DMS53 treated with DMSO at 0.1 percent for 48 hours (cell line): ENCODE measurements at regions not wholly inside any gene's neighbourhood (a gene's known extent, or its start where the extent isn't known, plus 50 kb on each side); places are given as distances from the start of the nearest gene placed in this dataset.
A peak's percentile ranks its signal among the peaks of the same experiment; 100 is the strongest.

ENCODE experiments used
- DNase-seq: peaks from one replicate; lab custom pipeline; 2025; ENCODE audit not compliant: unreplicated experiment; lab: John Stamatoyannopoulos, UW

- no peak for DNase-seq
These were observed 135.4 kb upstream of the SLC30A5 start for GRCh38 chr5:68958428-68958827.

DNA sequence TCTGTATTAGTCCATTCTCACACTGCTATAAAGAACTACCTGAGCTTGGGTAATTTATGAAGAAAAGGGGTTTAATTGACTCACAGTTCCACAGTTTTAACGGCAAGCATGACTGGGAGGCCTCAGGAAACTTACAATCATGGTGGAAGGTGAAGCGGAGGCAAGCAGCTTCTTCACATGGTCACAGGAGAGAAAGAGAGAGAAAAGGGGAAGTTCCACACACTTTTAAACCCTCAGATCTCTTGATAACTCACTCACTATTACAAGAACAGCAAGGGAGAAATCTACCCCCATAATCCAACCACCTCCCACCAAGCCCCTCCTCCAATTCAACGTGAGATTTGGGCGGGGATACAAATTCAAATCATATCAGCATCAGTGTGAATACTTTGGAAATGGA, 133.4 kb upstream of the SLC30A5 start:
- no peak for DNase-seq

DNA sequence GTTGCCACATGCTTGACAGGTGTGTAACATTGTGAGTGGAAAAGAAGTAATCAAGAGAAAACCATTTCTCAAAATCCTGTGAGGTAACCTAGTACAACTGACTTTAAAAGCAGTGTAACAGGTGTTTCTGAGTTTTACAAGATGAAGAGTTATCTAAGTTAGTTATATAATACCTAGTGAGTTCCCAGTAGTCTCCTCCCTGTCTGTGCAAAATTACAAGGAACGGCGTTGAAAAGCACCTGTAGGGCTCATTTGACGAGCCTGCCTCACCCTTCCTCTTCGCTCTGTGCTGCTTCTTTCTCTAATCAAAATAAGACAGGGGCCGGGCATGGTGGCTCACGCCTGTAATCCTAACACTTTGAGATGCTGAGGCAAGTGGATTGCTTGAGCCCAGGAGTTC, 132.9 kb upstream of the SLC30A5 start:
- DNase-seq: no peak

DNA sequence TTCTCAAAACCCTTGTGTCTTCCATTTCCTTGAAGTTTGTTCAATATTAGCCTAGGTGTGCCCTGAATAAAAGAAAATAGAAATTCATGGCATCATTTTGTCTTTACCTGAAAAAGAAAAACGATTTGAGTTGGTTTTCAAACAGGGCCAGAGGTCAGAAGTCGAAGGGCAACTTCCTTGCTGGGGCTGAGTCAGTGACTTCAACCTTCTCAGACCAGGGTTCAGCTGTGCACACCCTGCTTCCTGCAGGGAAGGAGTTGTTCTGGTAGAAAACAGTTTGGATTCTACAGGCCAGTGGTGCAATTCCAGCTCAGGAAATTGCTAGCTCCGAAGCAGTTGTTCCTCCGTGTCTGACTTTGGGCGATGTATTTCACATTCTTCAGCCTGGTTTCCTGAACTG, 132.1 kb upstream of the SLC30A5 start:
- no peak for DNase-seq

GRCh38 chr5:68962757-68963484, 130.9 kb upstream of the SLC30A5 start:
- peak; percentile 71 for DNase-seq

GRCh38 chr5:68964679-68965078, 129.1 kb upstream of the SLC30A5 start:
- DNase-seq: no peak

DNA sequence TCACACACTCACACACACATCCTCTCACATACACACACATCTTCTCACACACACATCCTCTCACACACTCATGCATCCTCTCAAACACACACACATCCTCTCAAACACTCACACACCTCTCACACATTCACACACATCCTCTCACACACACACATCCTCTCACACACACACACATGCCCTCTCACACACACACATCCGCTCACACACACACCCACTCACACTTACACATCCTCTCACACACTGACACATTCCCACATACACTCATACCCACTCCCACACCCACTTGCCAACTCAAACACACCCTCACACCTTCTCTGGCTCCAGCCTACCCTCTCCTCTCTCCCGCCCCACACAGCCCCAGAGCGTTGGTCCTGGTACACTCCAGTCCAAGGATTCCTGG, 127.9 kb upstream of the SLC30A5 start:
- no peak for DNase-seq

DNA sequence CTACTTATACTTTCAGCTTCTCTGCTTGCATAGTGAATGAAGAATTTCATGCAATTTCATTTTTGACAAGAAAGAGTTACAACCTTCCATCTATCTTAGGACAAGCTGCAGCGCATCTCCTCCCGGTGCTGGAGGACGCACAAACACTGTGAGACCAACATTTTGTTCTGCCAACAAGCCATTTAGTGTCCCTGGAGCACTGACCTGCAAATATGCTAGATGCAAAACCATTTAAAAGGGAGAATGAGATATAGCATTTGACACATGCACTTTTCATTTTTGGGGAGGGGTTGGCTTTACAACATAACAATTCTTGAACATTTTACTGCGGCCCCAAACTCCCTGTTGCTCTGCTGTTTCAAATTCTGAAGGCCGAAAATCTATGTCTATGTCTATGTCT, 127.2 kb upstream of the SLC30A5 start:
- no peak for DNase-seq

DNA sequence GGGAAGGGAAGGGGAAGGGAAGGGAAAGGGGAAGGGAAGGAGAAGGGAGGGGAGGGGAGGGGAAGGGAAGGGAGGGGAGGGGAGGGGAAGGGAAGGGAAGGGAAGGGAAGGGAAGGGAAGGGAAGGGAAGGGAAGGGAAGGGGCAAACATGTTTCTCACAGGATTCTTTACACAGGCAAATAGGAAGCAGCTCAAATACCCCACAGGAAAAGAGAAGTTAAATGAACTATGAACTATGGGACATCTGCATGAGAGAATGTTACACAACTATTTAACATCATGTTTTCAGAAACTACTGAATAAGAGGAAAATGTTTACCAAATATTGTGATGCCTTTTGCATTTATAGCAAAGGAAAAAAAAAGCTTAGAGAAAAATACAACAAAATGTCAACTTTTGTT, 125.4 kb upstream of the SLC30A5 start:
- no peak for DNase-seq

DNA sequence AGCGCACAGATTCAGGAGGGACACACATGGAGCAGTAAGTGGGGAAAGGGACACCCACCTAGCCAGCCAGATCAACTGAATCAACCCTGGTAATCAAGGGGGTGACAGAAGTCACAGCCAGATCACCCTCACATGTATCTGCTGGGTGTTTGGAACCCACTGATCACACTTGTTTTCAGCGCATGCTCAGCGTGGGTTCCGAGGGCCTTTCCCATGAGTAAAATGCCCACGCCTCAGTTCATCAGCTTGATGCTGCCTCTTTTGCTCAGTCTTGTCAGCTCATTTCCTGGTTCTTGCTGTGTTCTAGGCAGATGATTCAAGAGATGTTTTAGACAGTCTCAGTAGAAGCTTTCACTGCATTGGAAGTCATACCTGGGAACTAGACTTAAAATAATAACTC, 123.2 kb upstream of the SLC30A5 start:
- no peak for DNase-seq

- DNase-seq: no peak
These were observed 120.1 kb upstream of the SLC30A5 start for GRCh38 chr5:68973696-68974095.

GRCh38 chr5:68983043-68983442, 110.8 kb upstream of the SLC30A5 start:
- no peak for DNase-seq

DNA sequence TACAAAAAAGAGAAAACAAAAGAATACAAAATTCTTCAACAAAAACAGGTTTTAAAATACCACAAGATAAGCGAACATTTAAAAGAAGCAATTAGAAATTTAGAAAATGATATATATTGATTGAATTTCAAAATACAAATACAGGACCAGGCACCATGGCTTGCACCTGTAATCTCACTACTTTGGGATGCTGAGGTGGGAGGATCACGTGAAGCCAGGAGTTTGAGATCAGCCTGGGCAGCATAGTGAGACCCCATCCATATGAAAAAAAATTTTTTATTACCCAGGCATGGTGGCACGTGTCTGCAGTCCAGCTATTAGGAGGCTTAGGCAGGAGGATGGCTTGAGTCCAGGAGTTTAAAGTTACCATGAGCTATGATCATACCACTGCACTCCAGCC, 109.9 kb upstream of the SLC30A5 start:
- no peak for DNase-seq

- DNase-seq: no peak
These were observed 102.3 kb upstream of the SLC30A5 start for GRCh38 chr5:68991279-68992084.

DNA sequence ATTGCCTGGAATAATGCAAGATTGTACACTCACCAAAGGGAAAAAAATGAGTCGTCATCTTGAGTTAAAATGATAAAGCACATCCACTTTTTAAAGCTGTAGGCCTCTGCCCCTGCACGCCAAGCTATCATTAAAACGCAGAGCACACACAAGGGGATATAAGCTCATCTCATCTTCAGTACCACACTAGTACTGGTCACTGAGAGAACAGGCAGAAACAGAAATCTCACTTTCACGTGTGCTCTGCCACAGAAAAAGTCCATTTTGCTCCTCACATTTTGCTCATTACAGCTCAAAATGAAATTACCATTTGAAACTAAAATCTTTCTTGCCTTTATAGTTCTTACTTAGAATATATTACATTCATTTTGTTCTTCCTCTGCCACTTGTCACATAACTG, 99.2 kb upstream of the SLC30A5 start:
- no peak for DNase-seq

- DNase-seq: no peak
These were observed 97.8 kb upstream of the SLC30A5 start for GRCh38 chr5:68995845-68996545.

- no peak for DNase-seq
These were observed 94.6 kb upstream of the SLC30A5 start for GRCh38 chr5:68999181-68999580.

GRCh38 chr5:69000216-69000919, 93.4 kb upstream of the SLC30A5 start:
- DNase-seq: no peak

DNA sequence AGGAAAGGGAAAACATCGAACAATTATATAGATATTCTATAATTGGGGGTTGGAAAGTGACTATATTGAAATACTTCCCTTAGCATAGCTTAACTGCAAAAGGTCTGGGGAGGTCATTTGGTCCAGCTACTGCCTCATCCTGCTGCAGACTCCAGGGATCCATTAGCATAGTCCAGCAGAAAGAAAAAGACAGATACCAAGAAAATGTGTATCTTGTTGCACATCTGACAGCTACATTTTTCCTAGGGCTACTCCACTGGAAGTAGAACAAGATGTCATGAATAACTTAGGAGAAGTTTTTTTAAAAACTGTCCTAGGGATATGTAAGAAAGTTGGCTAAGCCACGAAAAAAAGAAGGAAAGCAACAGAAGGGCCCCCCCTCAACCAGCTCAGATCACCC, 92.9 kb upstream of the SLC30A5 start:
- DNase-seq: no peak

DNA sequence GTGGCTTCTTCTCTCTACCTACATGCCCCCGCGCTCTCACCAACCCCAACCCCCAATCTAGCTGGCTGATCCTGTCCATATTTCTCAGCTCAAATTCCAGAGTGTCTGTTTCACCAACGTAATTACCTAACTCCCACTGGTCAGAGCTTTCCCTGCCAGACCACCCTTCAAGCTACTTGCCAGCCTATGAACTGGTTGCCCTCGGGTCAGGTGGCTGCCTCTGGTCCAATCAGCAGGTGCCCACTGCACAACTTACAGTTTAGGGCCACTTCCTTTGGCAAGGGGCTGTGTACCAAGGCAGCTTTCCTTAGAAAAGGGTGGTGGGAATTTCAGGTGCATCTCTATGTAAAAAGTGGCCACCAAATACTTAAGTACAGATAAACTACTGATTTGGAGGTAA, 92.2 kb upstream of the SLC30A5 start:
- DNase-seq: no peak

GRCh38 chr5:69004127-69004526, 89.7 kb upstream of the SLC30A5 start:
- no peak for DNase-seq
